T-helper 17 cell (primary cell): ENCODE measurements at regions not wholly inside any gene's neighbourhood (a gene's known extent, or its start where the extent isn't known, plus 50 kb on each side); places are given as distances from the start of the nearest gene placed in this dataset.
"Not testable (repeated sequence)": the region's sequence is repeated elsewhere in the genome, so short reads cannot be mapped to it uniquely, and the experiment has no call there.

ENCODE experiments used
- ATAC-seq: fragments of 150-1000 bp; cut with Tn5 transposase; 2 replicates; pipeline ENCODE4 v1.10.0; 2021; ENCODE audit warnings: mild to moderate bottlenecking, moderate library complexity
- DNase-seq, 3 donors: peaks; one replicate each; pipeline versions ENCODE4 v3.0.0 to v3.0.0-alpha.2; 2020 to 2021
- H3K9me3 ChIP-seq: one replicate; pipeline ENCODE4 v1.7.0; 2013; ENCODE audit warnings: low read length, mild to moderate bottlenecking; ENCODE audit not compliant: control insufficient read depth, poor library complexity, severe bottlenecking
- H3K27ac Mint-ChIP-seq: one replicate; pipeline ENCODE4 v1.8.0; 2022; ENCODE audit warnings: mild to moderate bottlenecking, moderate library complexity, mixed read lengths
- H3K27me3 Mint-ChIP-seq: one replicate; pipeline ENCODE4 v1.8.0; 2022; ENCODE audit warnings: mixed read lengths
- H3K36me3 Mint-ChIP-seq: one replicate; pipeline ENCODE4 v1.8.0; 2022; ENCODE audit warnings: low read depth, mixed read lengths
- H3K4me1 Mint-ChIP-seq: one replicate; pipeline ENCODE4 v1.8.0; 2022; ENCODE audit warnings: mild to moderate bottlenecking, mixed read lengths
- H3K4me3 Mint-ChIP-seq: one replicate; pipeline ENCODE4 v1.8.0; 2022; ENCODE audit warnings: mild to moderate bottlenecking, moderate library complexity, mixed read lengths

DNA sequence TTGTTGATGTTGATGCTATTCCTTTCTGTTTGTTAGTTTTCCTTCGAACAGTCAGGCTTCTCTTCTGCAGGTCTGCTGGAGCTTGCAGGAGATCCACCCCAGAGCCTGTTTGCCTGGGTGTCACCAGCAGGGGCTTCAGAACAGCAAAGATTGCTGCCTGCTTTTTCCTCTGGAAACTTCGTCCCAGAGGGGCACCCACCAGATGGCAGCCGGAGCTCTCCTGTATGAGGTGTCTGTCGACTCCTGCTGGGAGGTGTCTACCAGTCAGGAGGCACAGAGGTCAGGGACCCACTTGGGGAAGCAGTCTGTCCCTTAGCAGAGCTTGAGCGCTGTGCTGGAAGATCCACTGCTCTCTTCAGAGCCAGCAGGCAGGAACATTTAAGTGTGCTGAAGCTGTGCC, 303.2 kb downstream of the ZIC1 start:
- Mint-ChIP-seq H3K36me3 (no peaks in the 10 kb centered on the region), H3K27me3 (no peaks in the 10 kb centered on the region), H3K4me1 (no peaks in the 10 kb centered on the region), H3K4me3 (no peak overlapping the region), H3K27ac (no peak overlapping the region)
- DNase-seq: no peak
- ATAC-seq: no peak
- H3K9me3 ChIP-seq: no peaks in the 10 kb centered on the region

DNA sequence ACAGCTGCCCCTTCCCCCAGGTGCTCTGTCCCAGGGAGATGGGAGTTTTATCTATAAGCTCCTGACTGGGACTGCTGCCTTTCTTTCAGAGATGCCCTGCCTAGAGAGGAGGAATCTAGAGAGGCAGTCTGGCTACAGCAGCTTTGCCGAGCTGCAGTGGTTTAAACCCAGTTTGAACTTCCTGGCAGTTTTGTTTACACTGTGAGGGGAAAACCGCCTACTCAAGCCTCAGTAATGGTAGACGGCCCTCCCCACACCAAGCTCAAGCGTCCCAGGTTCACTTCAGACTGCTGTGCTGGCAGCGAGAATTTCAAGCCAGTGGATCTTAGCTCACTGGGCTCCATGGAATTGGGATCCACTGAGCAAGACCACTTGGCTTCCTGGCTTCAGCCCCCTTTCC, 303.6 kb downstream of the ZIC1 start:
- not testable (repeated sequence) for H3K27ac Mint-ChIP-seq, H3K4me1 Mint-ChIP-seq, H3K9me3 ChIP-seq, DNase-seq, ATAC-seq, H3K36me3 Mint-ChIP-seq, H3K27me3 Mint-ChIP-seq, H3K4me3 Mint-ChIP-seq

DNA sequence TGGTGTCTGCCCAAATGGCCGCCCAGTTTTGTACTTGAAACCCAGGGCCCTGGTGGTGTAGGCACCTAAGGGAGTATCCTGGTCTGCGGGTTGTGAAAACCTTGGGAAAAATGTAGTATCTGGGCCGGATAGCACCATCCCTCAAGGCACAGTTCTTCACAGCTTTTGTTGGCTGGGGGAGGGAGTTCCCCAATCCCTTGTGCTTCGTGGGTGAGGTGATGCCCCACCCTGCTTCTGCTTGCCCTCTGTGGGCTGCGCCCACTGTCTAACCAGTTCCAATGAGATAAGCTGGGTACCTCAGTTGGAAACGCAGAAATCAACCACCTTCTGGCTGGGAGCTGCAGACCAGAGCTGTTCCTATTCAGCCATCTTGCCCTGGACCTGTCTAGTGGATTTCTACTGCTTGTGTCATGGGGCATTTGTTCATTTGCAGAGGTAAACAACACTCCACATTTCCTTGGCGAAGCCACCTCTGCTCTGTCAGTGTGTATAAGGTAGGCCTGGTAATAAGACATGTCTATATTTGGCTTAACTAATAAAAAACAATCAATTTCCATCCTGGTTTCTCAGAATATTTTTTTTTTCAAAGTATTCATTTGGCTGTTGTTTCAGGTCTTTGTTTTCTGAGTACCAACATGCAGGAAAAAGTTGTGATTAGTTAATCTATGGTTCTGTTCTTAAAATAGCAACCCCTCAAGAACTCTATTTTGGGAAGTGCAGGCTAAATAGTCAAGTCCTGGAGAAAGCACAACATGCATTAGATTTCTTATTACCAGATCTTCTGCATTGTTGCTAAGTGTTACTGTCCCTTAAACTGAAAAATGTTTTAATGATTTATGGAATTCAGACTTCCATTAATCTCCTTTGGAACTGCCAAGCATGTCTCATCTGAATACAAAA, 304.3 kb downstream of the ZIC1 start:
- Mint-ChIP-seq H3K36me3 (no peaks in the 10 kb centered on the region), H3K4me3 (no peak overlapping the region), H3K27me3 (no peaks in the 10 kb centered on the region), H3K27ac (no peak overlapping the region), H3K4me1 (no peaks in the 10 kb centered on the region)
- ATAC-seq: no peak
- no peak for DNase-seq
- no peaks in the 10 kb centered on the region for H3K9me3 ChIP-seq

DNA sequence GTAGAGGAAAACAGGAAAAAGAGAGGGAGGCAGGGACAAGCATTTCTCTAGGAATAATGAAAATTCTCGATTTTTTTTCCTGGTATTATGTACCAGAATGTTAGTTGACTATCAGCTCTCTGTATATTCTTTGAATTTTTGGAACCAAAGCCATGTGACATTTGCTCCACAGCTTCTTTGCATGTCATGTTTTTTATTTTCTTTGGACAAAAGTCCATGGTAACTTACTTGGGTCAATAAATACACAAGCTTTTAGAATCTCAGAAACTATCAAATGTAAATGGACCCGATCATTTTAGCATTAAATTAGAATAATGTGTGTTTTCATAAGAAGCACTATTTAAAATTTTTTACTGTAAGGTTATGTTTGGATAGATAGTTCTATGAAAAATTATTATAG, 320.5 kb downstream of the ZIC1 start:
- H3K4me3 Mint-ChIP-seq: no peak overlapping the region

GRCh38 chr3:147730284-147730683, 321.1 kb downstream of the ZIC1 start:
- Mint-ChIP-seq H3K27ac (no peak overlapping the region), H3K4me1 (no peaks in the 10 kb centered on the region), H3K27me3 (no peaks in the 10 kb centered on the region), H3K36me3 (no peaks in the 10 kb centered on the region), H3K4me3 (no peak overlapping the region)
- ATAC-seq: no peak
- no peak for DNase-seq
- no peaks in the 10 kb centered on the region for H3K9me3 ChIP-seq

More for the DNA sequence above, 320.5 kb downstream of the ZIC1 start:
- Mint-ChIP-seq H3K4me1 (no peaks in the 10 kb centered on the region), H3K36me3 (no peaks in the 10 kb centered on the region), H3K27ac (no peak overlapping the region), H3K27me3 (no peaks in the 10 kb centered on the region)
- DNase-seq (no peak), ATAC-seq (no peak)
- H3K9me3 ChIP-seq: no peaks in the 10 kb centered on the region

GRCh38 chr3:147733217-147733616, 324.1 kb downstream of the ZIC1 start:
- no peak for ATAC-seq
- Mint-ChIP-seq H3K27me3 (no peaks in the 10 kb centered on the region), H3K27ac (no peak overlapping the region), H3K4me1 (no peaks in the 10 kb centered on the region), H3K36me3 (no peaks in the 10 kb centered on the region), H3K4me3 (no peak overlapping the region)
- no peak for DNase-seq
- H3K9me3 ChIP-seq: no peaks in the 10 kb centered on the region

DNA sequence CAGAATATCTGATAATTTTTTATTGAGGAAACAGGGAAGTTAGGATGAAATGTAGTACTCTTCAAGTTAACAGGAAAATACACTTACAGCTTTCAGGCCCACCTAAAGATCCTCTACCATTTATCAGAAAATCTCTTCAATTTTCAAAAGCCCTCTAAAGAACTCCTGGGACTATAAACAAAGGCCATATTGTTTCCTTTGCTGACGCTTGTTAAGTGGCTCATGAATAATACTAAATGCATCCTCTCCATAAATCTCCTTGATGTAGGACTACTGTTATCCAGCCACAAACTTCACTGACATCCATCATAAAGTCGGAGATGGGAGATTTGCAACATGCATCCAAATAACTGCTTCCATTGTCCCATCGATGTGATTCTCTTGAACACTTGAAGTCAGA, 326.5 kb downstream of the ZIC1 start:
- ATAC-seq (no peak), DNase-seq (no peak)
- no peak overlapping the region for H3K4me3 Mint-ChIP-seq
- H3K27ac Mint-ChIP-seq: no peak overlapping the region
- H3K27me3 Mint-ChIP-seq: no peaks in the 10 kb centered on the region
- H3K9me3 ChIP-seq: no peaks in the 10 kb centered on the region
- no peaks in the 10 kb centered on the region for H3K36me3 Mint-ChIP-seq
- H3K4me1 Mint-ChIP-seq: no peaks in the 10 kb centered on the region

- DNase-seq (no peak), ATAC-seq (no peak)
- no peaks in the 10 kb centered on the region for H3K4me1 Mint-ChIP-seq
- no peak overlapping the region for H3K27ac Mint-ChIP-seq
- no peaks in the 10 kb centered on the region for H3K27me3 Mint-ChIP-seq
- H3K36me3 Mint-ChIP-seq: no peaks in the 10 kb centered on the region
- H3K9me3 ChIP-seq: no peaks in the 10 kb centered on the region
- no peak overlapping the region for H3K4me3 Mint-ChIP-seq
Observed at GRCh38 chr3:147736226-147736625, 327.1 kb downstream of the ZIC1 start.

DNA sequence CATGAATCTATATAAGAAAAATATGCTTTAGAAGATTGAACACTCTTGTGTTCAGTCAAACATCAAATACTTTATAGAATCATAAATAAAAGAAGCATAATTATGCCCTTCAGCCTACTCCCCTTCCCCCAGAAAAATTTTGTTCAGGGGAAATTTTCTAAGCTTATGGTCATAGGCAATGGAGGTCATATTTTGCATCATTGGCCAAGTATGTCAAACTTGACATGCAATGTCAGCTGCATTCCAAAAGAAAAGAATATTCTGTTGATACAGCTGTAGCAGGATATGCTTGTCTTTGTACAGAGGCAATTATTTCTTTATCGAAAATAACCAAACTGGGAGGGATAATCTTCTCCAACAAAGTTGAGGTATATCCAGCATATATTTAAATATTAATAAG, 328.2 kb downstream of the ZIC1 start:
- no peak for ATAC-seq
- no peaks in the 10 kb centered on the region for H3K9me3 ChIP-seq
- Mint-ChIP-seq H3K4me3 (no peak overlapping the region), H3K27ac (no peak overlapping the region), H3K27me3 (no peaks in the 10 kb centered on the region), H3K4me1 (no peaks in the 10 kb centered on the region), H3K36me3 (no peaks in the 10 kb centered on the region)
- DNase-seq: no peak

- H3K9me3 ChIP-seq: no peaks in the 10 kb centered on the region
- Mint-ChIP-seq H3K4me3 (no peak overlapping the region), H3K27me3 (no peaks in the 10 kb centered on the region), H3K4me1 (no peaks in the 10 kb centered on the region), H3K27ac (no peak overlapping the region), H3K36me3 (no peaks in the 10 kb centered on the region)
- ATAC-seq (no peak), DNase-seq (no peak)
Observed at GRCh38 chr3:147740928-147741327, 331.8 kb downstream of the ZIC1 start.

DNA sequence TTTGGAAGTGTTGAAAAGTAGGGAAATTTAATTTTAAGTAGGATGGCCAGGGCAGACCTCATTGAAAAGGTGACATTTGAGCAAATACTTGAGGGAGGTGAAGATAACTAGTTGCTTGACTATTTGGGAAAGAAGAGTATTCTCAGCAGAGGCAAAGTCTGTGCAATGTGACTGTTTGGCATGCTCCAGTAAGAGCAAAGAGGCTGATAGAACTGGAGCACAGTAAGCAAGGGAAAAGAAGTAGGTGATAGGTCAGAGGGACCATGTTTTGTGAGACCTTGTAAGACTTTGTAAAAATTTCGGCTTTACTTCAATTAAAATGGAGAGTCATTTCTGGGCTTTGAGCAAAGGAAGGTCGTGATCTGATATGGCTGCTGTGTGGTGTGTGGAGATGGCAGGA, 335.8 kb downstream of the ZIC1 start:
- ATAC-seq (no peak), DNase-seq (no peak)
- no peaks in the 10 kb centered on the region for H3K36me3 Mint-ChIP-seq
- H3K27me3 Mint-ChIP-seq: no peaks in the 10 kb centered on the region
- no peaks in the 10 kb centered on the region for H3K4me1 Mint-ChIP-seq
- H3K4me3 Mint-ChIP-seq: no peak overlapping the region
- H3K9me3 ChIP-seq: no peaks in the 10 kb centered on the region
- H3K27ac Mint-ChIP-seq: no peak overlapping the region

DNA sequence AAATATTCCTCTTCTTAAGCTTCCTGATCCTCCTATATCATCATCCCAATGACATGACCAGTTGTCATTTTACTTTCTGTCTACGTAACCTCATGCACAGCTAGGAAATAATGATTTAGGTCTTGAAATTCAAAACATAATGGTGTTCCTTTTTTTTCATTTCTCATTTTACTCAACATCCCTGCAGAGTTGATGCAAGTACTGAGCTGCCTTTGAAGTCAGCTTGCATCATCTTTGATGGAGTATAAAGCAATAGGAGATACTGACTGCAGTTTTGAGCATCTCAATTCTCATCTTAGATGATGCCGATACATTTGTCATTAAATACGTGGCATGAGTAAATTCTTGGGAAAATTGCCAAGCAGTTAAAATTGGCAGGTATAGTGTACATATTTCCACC, 346.1 kb downstream of the ZIC1 start:
- no peaks in the 10 kb centered on the region for H3K9me3 ChIP-seq
- ATAC-seq (no peak), DNase-seq (no peak)
- Mint-ChIP-seq H3K4me1 (no peaks in the 10 kb centered on the region), H3K4me3 (no peak overlapping the region), H3K36me3 (no peaks in the 10 kb centered on the region), H3K27me3 (no peaks in the 10 kb centered on the region), H3K27ac (no peak overlapping the region)

GRCh38 chr3:147756476-147756875, 347.3 kb downstream of the ZIC1 start:
- H3K4me3 Mint-ChIP-seq: no peak overlapping the region
- no peaks in the 10 kb centered on the region for H3K9me3 ChIP-seq
- H3K4me1 Mint-ChIP-seq: no peaks in the 10 kb centered on the region
- DNase-seq (no peak), ATAC-seq (no peak)
- H3K27me3 Mint-ChIP-seq: no peaks in the 10 kb centered on the region
- no peaks in the 10 kb centered on the region for H3K36me3 Mint-ChIP-seq
- H3K27ac Mint-ChIP-seq: no peak overlapping the region

GRCh38 chr3:147757866-147758265, 348.7 kb downstream of the ZIC1 start:
- Mint-ChIP-seq H3K27me3 (no peaks in the 10 kb centered on the region), H3K27ac (no peak overlapping the region), H3K36me3 (no peaks in the 10 kb centered on the region), H3K4me1 (no peaks in the 10 kb centered on the region), H3K4me3 (no peak overlapping the region)
- no peaks in the 10 kb centered on the region for H3K9me3 ChIP-seq
- ATAC-seq: no peak
- DNase-seq: no peak
